HUES48 (cell line): ENCODE measurements at regions not wholly inside any gene's neighbourhood (a gene's known extent, or its start where the extent isn't known, plus 50 kb on each side); places are given as distances from the start of the nearest gene placed in this dataset.

Experiments
- H3K27ac ChIP-seq: one replicate; pipeline ENCODE4 v1.7.0; 2013; ENCODE audit warnings: low read depth, low read length, inconsistent platforms
- H3K27me3 ChIP-seq: 2 replicates; pipeline ENCODE4 v1.6.1; 2013; ENCODE audit warnings: mild to moderate bottlenecking, low read length; ENCODE audit not compliant: control insufficient read depth, insufficient read depth
- H3K36me3 ChIP-seq: 2 replicates; pipeline ENCODE4 v1.6.1; 2013; ENCODE audit warnings: low read length; ENCODE audit not compliant: control insufficient read depth, insufficient read depth
- H3K4me1 ChIP-seq: 2 replicates; pipeline ENCODE4 v1.6.1; 2013; ENCODE audit warnings: mild to moderate bottlenecking, low read length; ENCODE audit not compliant: control insufficient read depth, insufficient read depth
- H3K4me3 ChIP-seq: 2 replicates; pipeline ENCODE4 v1.5.1; 2013; ENCODE audit warnings: mild to moderate bottlenecking, low read depth, low read length
- H3K9ac ChIP-seq: 2 replicates; pipeline ENCODE4 v1.6.1; 2013; ENCODE audit warnings: mild to moderate bottlenecking, low read depth, low read length, moderate library complexity
- H3K9me3 ChIP-seq: 2 replicates; pipeline ENCODE4 v1.6.1; 2013; ENCODE audit warnings: low read length; ENCODE audit not compliant: control insufficient read depth, insufficient read depth

- H3K4me3 ChIP-seq: no peak overlapping the region
- no peaks in the 10 kb centered on the region for H3K36me3 ChIP-seq
- H3K9ac ChIP-seq: no peak overlapping the region
- no peaks in the 10 kb centered on the region for H3K9me3 ChIP-seq
- no peaks in the 10 kb centered on the region for H3K4me1 ChIP-seq
- H3K27ac ChIP-seq: no peak overlapping the region
- no peaks in the 10 kb centered on the region for H3K27me3 ChIP-seq
These were observed 135.3 kb upstream of the RREB1 start for GRCh38 chr6:6972456-6972855.

- no peak overlapping the region for H3K9ac ChIP-seq
- no peaks in the 10 kb centered on the region for H3K9me3 ChIP-seq
- H3K27me3 ChIP-seq: no peaks in the 10 kb centered on the region
- H3K27ac ChIP-seq: no peak overlapping the region
- H3K4me3 ChIP-seq: no peak overlapping the region
- no peaks in the 10 kb centered on the region for H3K36me3 ChIP-seq
- no peaks in the 10 kb centered on the region for H3K4me1 ChIP-seq
These were observed 134.0 kb upstream of the RREB1 start for GRCh38 chr6:6973721-6974120.

GRCh38 chr6:6975459-6976111, 132.2 kb upstream of the RREB1 start:
- H3K4me3 ChIP-seq: no peak overlapping the region
- H3K9ac ChIP-seq: no peak overlapping the region
- H3K27me3 ChIP-seq: no peaks in the 10 kb centered on the region
- no peaks in the 10 kb centered on the region for H3K36me3 ChIP-seq
- no peaks in the 10 kb centered on the region for H3K9me3 ChIP-seq
- H3K4me1 ChIP-seq: no peaks in the 10 kb centered on the region
- no peak overlapping the region for H3K27ac ChIP-seq

DNA sequence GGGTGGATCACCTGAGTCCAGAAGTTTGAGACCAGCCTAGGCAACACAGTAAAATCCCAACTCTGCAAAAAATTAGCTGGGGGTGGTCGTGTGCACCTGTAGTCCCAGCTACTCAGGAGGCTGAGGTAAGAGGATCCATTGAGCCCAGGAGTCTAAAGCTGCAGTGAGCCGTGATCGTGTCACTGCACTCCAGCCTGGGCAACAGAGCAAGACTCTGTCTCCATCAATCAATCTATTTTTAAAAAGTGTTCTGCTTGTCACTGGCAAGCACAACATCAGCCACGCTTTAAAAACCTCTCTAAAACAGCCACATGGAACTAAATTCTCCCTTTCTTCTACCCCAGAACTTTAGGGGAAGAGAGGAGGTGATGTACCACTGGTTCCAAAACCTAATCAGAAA, 131.6 kb upstream of the RREB1 start:
- no peaks in the 10 kb centered on the region for H3K27me3 ChIP-seq
- no peak overlapping the region for H3K4me3 ChIP-seq
- H3K36me3 ChIP-seq: no peaks in the 10 kb centered on the region
- no peak overlapping the region for H3K9ac ChIP-seq
- no peaks in the 10 kb centered on the region for H3K4me1 ChIP-seq
- H3K27ac ChIP-seq: no peak overlapping the region
- H3K9me3 ChIP-seq: no peaks in the 10 kb centered on the region

DNA sequence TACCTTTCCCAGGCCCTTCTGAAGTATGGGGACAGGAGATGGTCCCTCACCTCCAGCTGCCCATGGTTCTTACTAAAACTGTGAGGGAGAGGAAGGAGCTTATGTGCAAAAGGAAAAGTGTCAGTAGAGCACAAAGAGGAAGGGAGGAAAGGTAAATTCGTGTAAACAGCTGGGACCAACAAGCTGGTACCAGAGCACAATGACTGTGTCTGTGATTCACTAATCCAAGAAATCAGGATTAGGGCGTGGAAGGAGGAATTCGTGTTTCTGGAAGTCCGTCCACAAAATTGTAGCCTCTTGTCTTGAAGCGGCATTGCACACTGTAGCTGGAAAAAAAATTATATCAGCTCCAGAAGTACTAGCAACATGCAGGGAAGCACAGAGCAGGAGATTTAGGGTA, 129.0 kb upstream of the RREB1 start:
- no peak overlapping the region for H3K27ac ChIP-seq
- no peaks in the 10 kb centered on the region for H3K27me3 ChIP-seq
- H3K4me1 ChIP-seq: no peaks in the 10 kb centered on the region
- no peaks in the 10 kb centered on the region for H3K36me3 ChIP-seq
- no peak overlapping the region for H3K4me3 ChIP-seq
- no peak overlapping the region for H3K9ac ChIP-seq
- H3K9me3 ChIP-seq: no peaks in the 10 kb centered on the region

DNA sequence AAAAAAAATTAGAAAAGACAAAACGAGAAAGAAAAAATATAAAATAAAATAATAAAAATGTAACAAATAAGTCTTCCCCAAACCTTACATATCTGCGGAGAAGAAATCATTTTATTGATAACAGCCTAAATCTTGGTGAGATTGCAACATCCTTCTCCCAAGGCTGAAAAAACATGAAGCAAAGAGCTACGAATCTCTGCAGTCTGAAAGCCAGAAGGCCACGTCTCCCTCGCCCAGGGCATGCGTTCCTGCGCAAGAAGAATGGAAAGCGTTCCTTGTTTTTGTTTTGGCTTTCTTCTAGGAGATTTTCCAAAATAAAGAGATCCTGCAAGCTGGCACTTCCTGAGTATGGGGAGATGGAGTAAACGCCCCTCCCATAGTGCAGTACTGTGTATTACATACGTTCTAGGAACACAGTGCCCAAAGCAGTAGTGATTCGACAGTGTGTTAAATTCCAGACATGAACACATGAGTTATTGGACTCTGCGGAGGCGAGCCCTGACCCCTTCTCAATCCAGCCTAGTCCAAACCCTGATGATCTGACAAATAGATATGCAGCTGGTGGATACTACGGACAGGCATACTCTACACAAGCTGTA, 126.7 kb upstream of the RREB1 start:
- H3K4me3 ChIP-seq: no peak overlapping the region
- no peaks in the 10 kb centered on the region for H3K27me3 ChIP-seq
- no peaks in the 10 kb centered on the region for H3K36me3 ChIP-seq
- no peak overlapping the region for H3K9ac ChIP-seq
- H3K4me1 ChIP-seq: no peaks in the 10 kb centered on the region
- H3K9me3 ChIP-seq: no peaks in the 10 kb centered on the region
- H3K27ac ChIP-seq: no peak overlapping the region

DNA sequence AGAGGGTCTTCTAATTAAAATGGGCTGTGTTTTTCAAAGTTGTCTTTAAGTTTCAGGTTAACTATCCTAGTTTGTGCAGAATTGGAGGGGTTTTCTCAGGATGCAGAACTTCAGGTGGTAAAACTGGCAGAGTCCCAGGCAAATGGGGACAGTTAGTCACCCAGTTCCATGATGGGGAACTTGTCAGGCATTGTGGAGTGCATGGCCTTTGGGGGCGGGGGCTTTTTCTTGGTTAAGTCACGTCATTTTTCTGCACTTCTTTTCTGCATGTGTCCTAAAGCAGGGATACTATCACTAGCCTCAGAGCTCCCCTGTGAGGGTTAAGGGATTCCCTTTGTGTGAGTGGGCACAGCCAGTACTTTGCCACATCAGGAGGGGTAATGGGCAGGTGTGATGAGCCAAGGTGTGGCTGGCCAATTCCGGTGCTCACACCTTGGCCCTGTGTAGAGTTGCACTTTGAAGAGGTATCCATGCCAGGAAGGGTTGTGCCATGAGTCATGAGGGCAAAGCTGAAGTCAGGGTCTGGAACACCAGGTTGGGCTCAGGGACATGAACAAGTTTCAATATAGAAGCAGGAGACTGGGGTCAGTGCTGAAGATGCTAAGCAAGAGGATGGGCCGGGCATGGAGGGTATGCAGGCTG, 126.0 kb upstream of the RREB1 start:
- H3K4me3 ChIP-seq: no peak overlapping the region
- H3K9ac ChIP-seq: no peak overlapping the region
- no peaks in the 10 kb centered on the region for H3K27me3 ChIP-seq
- no peaks in the 10 kb centered on the region for H3K4me1 ChIP-seq
- no peaks in the 10 kb centered on the region for H3K36me3 ChIP-seq
- no peak overlapping the region for H3K27ac ChIP-seq
- H3K9me3 ChIP-seq: no peaks in the 10 kb centered on the region

DNA sequence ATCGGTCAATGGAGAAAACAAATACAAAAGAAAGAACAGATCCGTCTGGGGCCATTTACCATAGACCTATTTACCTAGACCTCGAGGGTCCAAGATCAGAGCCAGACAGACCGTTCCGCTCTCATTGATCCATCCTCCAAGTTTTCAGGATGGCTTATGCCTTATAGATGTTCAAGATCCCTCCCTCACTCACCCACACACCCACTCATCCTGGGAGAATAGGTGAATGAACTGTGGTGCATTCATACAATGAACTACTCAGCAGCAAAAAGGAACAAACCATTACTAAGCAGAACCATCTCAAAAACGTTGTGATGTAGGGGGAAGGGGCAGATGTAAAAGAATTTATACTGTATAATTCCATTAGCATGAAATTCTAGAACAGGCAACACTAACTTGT, 125.1 kb upstream of the RREB1 start:
- Histone ChIP-seq H3K36me3 (no peaks in the 10 kb centered on the region), H3K9me3 (no peaks in the 10 kb centered on the region), H3K4me3 (no peak overlapping the region), H3K27ac (no peak overlapping the region), H3K9ac (no peak overlapping the region), H3K27me3 (no peaks in the 10 kb centered on the region), H3K4me1 (no peaks in the 10 kb centered on the region)

- H3K27ac ChIP-seq: no peak overlapping the region
- H3K4me1 ChIP-seq: no peaks in the 10 kb centered on the region
- no peaks in the 10 kb centered on the region for H3K36me3 ChIP-seq
- no peak overlapping the region for H3K4me3 ChIP-seq
- no peaks in the 10 kb centered on the region for H3K9me3 ChIP-seq
- no peak overlapping the region for H3K9ac ChIP-seq
- H3K27me3 ChIP-seq: no peaks in the 10 kb centered on the region
These were observed 123.0 kb upstream of the RREB1 start for GRCh38 chr6:6984585-6985366.

- Histone ChIP-seq H3K36me3 (no peaks in the 10 kb centered on the region), H3K4me1 (no peaks in the 10 kb centered on the region), H3K27ac (no peak overlapping the region)
These were observed 121.4 kb upstream of the RREB1 start for GRCh38 chr6:6986344-6986743.

DNA sequence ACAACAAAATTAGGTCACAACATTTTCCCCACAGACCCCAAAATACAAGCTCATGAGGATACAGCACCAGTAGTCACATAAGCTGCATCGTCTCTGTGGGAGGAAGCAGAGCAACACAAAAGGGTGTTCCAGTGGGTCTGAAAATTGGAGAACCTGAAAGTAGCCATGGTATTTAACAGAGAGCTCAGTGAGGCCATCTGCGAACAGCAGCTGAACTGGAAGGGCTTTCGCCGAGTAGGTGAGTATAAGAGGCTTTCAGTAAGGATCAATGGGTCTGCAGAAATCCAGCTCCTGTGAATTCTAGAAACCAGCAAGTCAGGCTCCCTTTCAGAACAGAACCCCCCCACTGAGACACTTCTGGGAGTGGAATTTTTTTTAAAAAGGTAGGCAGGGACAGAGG, 120.0 kb upstream of the RREB1 start:
- no peak overlapping the region for H3K4me3 ChIP-seq
- H3K27ac ChIP-seq: no peak overlapping the region
- no peaks in the 10 kb centered on the region for H3K36me3 ChIP-seq
- no peaks in the 10 kb centered on the region for H3K4me1 ChIP-seq
- no peak overlapping the region for H3K9ac ChIP-seq
- no peaks in the 10 kb centered on the region for H3K27me3 ChIP-seq
- no peaks in the 10 kb centered on the region for H3K9me3 ChIP-seq

More at GRCh38 chr6:6986344-6986743, 121.4 kb upstream of the RREB1 start:
- Histone ChIP-seq H3K27me3 (no peaks in the 10 kb centered on the region), H3K4me3 (no peak overlapping the region), H3K9ac (no peak overlapping the region), H3K9me3 (no peaks in the 10 kb centered on the region)
